OCI-LY3 (cell line): ENCODE measurements at regions not wholly inside any gene's neighbourhood (a gene's known extent, or its start where the extent isn't known, plus 50 kb on each side); places are given as distances from the start of the nearest gene placed in this dataset.

ENCODE experiments used
- EZH2phosphoT487 ChIP-seq: fragments of 200-600 bp; shearing (Covaris generic); IDR thresholded peaks from 2 replicates; pipeline ENCODE4 v1.6.1; 2018; ENCODE audit warnings: antibody characterized with exemption, mixed run types, low read depth
- TF ChIP-seq, protein P1 (sequence below): fragments of 200-600, 300-600 bp; sonication (generic); IDR thresholded peaks from 2 replicates; pipeline ENCODE4 v1.5.1; 2014; ENCODE audit warnings: antibody characterized with exemption, low read length, low read depth

DNA sequence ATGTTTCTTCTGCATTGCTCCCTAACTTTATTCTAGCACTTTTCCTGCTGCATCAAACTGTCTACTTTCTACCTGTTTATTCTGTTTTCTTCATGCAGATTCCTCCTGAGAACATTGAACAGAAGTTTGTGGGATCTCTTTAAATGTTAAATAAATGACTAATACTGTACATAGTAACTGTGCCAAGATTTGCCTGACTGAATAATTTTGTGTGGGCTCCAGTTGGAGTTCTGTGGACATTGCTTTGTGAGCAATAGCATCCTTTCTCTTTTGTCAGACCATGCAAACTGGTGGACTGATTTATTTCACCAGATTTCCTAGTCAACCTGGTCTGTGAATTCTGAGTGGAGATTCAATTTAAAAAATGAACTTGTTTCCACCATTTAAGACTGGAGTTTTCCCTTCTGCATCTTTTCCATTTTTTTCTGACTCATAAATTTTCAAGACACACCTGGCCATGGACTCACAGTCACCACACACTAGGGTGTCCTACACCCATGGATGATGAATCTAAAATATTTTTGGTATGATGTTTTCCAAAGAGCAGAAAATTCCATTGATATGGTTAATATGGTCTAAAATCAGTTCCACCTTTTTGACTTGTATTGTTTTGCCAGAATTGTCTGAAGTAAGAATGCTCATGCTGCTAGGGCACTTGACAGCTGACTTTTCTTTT, 140.7 kb upstream of the SPAG17 start:
- TF ChIP-seq, protein P1, sequence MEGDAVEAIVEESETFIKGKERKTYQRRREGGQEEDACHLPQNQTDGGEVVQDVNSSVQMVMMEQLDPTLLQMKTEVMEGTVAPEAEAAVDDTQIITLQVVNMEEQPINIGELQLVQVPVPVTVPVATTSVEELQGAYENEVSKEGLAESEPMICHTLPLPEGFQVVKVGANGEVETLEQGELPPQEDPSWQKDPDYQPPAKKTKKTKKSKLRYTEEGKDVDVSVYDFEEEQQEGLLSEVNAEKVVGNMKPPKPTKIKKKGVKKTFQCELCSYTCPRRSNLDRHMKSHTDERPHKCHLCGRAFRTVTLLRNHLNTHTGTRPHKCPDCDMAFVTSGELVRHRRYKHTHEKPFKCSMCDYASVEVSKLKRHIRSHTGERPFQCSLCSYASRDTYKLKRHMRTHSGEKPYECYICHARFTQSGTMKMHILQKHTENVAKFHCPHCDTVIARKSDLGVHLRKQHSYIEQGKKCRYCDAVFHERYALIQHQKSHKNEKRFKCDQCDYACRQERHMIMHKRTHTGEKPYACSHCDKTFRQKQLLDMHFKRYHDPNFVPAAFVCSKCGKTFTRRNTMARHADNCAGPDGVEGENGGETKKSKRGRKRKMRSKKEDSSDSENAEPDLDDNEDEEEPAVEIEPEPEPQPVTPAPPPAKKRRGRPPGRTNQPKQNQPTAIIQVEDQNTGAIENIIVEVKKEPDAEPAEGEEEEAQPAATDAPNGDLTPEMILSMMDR = no peak
- TF ChIP-seq EZH2phosphoT487 = no peak
